H9 (cell line): ENCODE measurements at regions not wholly inside any gene's neighbourhood (a gene's known extent, or its start where the extent isn't known, plus 50 kb on each side); places are given as distances from the start of the nearest gene placed in this dataset.

Source experiments
- DNase-seq: peaks from one replicate; pipeline ENCODE4 v3.0.0-alpha.2; 2017
- H2AFZ ChIP-seq: one replicate; pipeline ENCODE4 v1.6.1; 2013; ENCODE audit warnings: mild to moderate bottlenecking, low read length, control low read depth, moderate library complexity
- H2AK5ac ChIP-seq: 2 replicates; pipeline ENCODE4 v1.6.1; 2013; ENCODE audit warnings: low read length, control low read depth, mixed read lengths; ENCODE audit not compliant: insufficient read length
- H2BK120ac ChIP-seq: one replicate; pipeline ENCODE4 v1.6.1; 2013; ENCODE audit warnings: low read depth, mild to moderate bottlenecking, low read length, control low read depth, inconsistent platforms; ENCODE audit not compliant: poor library complexity, severe bottlenecking
- H2BK12ac ChIP-seq: 2 replicates; pipeline ENCODE4 v1.6.1; 2013; ENCODE audit warnings: low read length, control low read depth, mixed read lengths, low read depth; ENCODE audit not compliant: insufficient read length
- H2BK15ac ChIP-seq: 2 replicates; pipeline ENCODE4 v1.6.1; 2013; ENCODE audit warnings: low read depth, low read length, control low read depth
- H2BK20ac ChIP-seq: one replicate; pipeline ENCODE4 v1.6.1; 2013; ENCODE audit warnings: low read depth, mild to moderate bottlenecking, low read length, control low read depth, inconsistent platforms; ENCODE audit not compliant: poor library complexity, severe bottlenecking
- H2BK5ac ChIP-seq: 2 replicates; pipeline ENCODE4 v1.6.1; 2013; ENCODE audit warnings: low read length, control low read depth, mixed read lengths; ENCODE audit not compliant: insufficient read length
- H3K14ac ChIP-seq: 2 replicates; pipeline ENCODE4 v1.6.1; 2013; ENCODE audit warnings: low read length, control low read depth; ENCODE audit not compliant: insufficient read depth
- H3K18ac ChIP-seq: 2 replicates; pipeline ENCODE4 v1.6.1; 2013; ENCODE audit warnings: low read depth, mild to moderate bottlenecking, mixed read lengths, low read length, control low read depth; ENCODE audit not compliant: insufficient read length
- H3K23ac ChIP-seq: 2 replicates; pipeline ENCODE4 v1.6.1; 2013; ENCODE audit warnings: low read length, control low read depth, mixed read lengths, low read depth; ENCODE audit not compliant: insufficient read length
- H3K23me2 ChIP-seq: 2 replicates; pipeline ENCODE4 v1.6.1; 2013; ENCODE audit warnings: low read depth, mild to moderate bottlenecking, mixed read lengths, low read length, control low read depth; ENCODE audit not compliant: insufficient read length, poor library complexity, severe bottlenecking
- H3K27ac ChIP-seq: 2 replicates; pipeline ENCODE4 v1.5.1; 2013; ENCODE audit warnings: low read length, control low read depth, mixed read lengths, low read depth; ENCODE audit not compliant: insufficient read length
- H3K27me3 ChIP-seq: 2 replicates; pipeline ENCODE4 v1.6.1; 2013; ENCODE audit warnings: low read length, control low read depth, inconsistent platforms; ENCODE audit not compliant: insufficient read depth
- H3K4ac ChIP-seq: 2 replicates; pipeline ENCODE4 v1.6.1; 2013; ENCODE audit warnings: low read depth, mild to moderate bottlenecking, control low read depth, inconsistent platforms, low read length, moderate library complexity
- H3K4me1 ChIP-seq: 2 replicates; pipeline ENCODE4 v1.6.1; 2013; ENCODE audit warnings: low read length, control low read depth, inconsistent platforms; ENCODE audit not compliant: insufficient read depth
- H3K4me2 ChIP-seq: 2 replicates; pipeline ENCODE4 v1.6.1; 2013; ENCODE audit warnings: low read length, control low read depth, mixed read lengths; ENCODE audit not compliant: insufficient read length, insufficient read depth
- H3K56ac ChIP-seq: 2 replicates; pipeline ENCODE4 v1.6.1; 2013; ENCODE audit warnings: low read depth, mild to moderate bottlenecking, mixed read lengths, low read length, control low read depth; ENCODE audit not compliant: insufficient read length
- H3K79me1 ChIP-seq: 2 replicates; pipeline ENCODE4 v1.6.1; 2013; ENCODE audit warnings: low read depth, mild to moderate bottlenecking, moderate library complexity, low read length, control low read depth, inconsistent platforms; ENCODE audit not compliant: insufficient read depth, poor library complexity, severe bottlenecking
- H3K79me2 ChIP-seq: 2 replicates; pipeline ENCODE4 v1.6.1; 2013; ENCODE audit warnings: low read length, control low read depth, inconsistent platforms; ENCODE audit not compliant: insufficient read depth
- H3K9ac ChIP-seq: 2 replicates; pipeline ENCODE4 v1.6.1; 2013; ENCODE audit warnings: low read length, control low read depth, mixed read lengths; ENCODE audit not compliant: insufficient read length; ENCODE audit errors: extremely low read depth
- H3K9me3 ChIP-seq: one replicate; pipeline ENCODE4 v1.6.1; 2013; ENCODE audit warnings: low read depth, low read length, inconsistent platforms; ENCODE audit not compliant: control insufficient read depth
- H3T11ph ChIP-seq: one replicate; pipeline ENCODE4 v1.6.1; 2013; ENCODE audit warnings: mild to moderate bottlenecking, low read length, control low read depth, inconsistent platforms
- H4K20me1 ChIP-seq: one replicate; pipeline ENCODE4 v1.6.1; 2013; ENCODE audit not compliant: control insufficient read depth, insufficient read length, insufficient read depth
- H4K5ac ChIP-seq: 2 replicates; pipeline ENCODE4 v1.6.1; 2013; ENCODE audit warnings: low read depth, mild to moderate bottlenecking, mixed read lengths, low read length, control low read depth; ENCODE audit not compliant: insufficient read length
- H4K8ac ChIP-seq: replicated peaks from 2 replicates; pipeline ENCODE4 v1.6.1; 2013; ENCODE audit warnings: low read length, control low read depth, mixed read lengths, low read depth; ENCODE audit not compliant: insufficient read length
- H4K91ac ChIP-seq: 2 replicates; pipeline ENCODE4 v1.6.1; 2013; ENCODE audit warnings: low read depth, mild to moderate bottlenecking, moderate library complexity, mixed read lengths, low read length, control low read depth; ENCODE audit not compliant: insufficient read length
- H3K27ac Mint-ChIP-seq, 3 experiments: 2 replicates in 2 of 3; 3 replicates in 1 of 3; pipeline ENCODE4 v1.8.0; 2020 to 2021; ENCODE audit warnings: mixed read lengths in 3 of 3, mild to moderate bottlenecking in 1 of 3, moderate library complexity in 1 of 3
- H3K27me3 Mint-ChIP-seq: 2 replicates; pipeline ENCODE4 v1.8.0; 2021; ENCODE audit warnings: low read depth, mild to moderate bottlenecking, moderate library complexity, mixed read lengths
- H3K36me3 Mint-ChIP-seq, 3 experiments: 2 replicates in 2 of 3; 3 replicates in 1 of 3; pipeline ENCODE4 v1.8.0; 2020 to 2021; ENCODE audit warnings: low read depth in 3 of 3, mixed read lengths in 3 of 3; ENCODE audit not compliant: insufficient read depth in 1 of 3
- H3K4me1 Mint-ChIP-seq, 2 experiments: 2 replicates each; pipeline ENCODE4 v1.8.0; 2020; ENCODE audit warnings: mixed read lengths in 2 of 2
- H3K4me3 Mint-ChIP-seq, 2 experiments: 2 replicates in 1 of 2; 3 replicates in 1 of 2; pipeline ENCODE4 v1.8.0; 2020 to 2021; ENCODE audit warnings: mild to moderate bottlenecking in 2 of 2, mixed read lengths in 2 of 2, moderate library complexity in 1 of 2
- H3K9me3 Mint-ChIP-seq, 2 experiments: 2 replicates in 1 of 2; 3 replicates in 1 of 2; pipeline ENCODE4 v1.8.0; 2020; ENCODE audit warnings: mild to moderate bottlenecking in 2 of 2, mixed read lengths in 2 of 2, moderate library complexity in 1 of 2
- WGBS: extraction: QIAGEN DNeasy Blood & Tissue Kit; methylation state at CpG from one replicate; pipeline ENCODE4 v1.1.7; 2013; ENCODE audit warnings: missing lambda C conversion rate, low lambda C conversion rate, mixed read lengths; ENCODE audit not compliant: insufficient read length; ENCODE audit errors: extremely low coverage; 5-methylcytosine and 5-hydroxymethylcytosine counted together
- TF ChIP-seq, protein P1 (sequence below): fragments of 200-600 bp; sonication (generic); conservative IDR thresholded peaks from 3 replicates; pipeline ENCODE4 v1.8.0; 2021; ENCODE audit warnings: antibody characterized with exemption, mild to moderate bottlenecking

DNA sequence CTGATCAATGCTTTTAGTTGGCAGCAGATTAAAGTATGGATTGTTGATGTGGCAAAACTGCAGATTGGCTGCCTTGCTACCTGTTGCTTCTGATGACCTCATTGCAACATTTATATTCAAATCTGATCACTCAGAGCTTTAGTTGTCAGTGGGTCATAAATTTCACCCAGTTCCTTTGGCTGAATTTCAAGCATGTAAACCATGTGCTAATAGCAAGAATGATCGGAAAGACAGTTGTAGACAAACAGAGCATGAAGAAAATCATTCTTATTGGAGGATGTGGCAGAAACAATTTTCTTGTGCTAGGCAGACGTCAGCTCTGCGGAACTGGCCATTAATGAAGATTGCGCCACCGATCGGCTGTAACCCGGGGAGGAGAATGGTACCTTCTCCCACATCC, 346.6 kb upstream of the EEF2KMT start:
- no peak overlapping the region for H2BK120ac ChIP-seq
- no peak overlapping the region for H3K4me2 ChIP-seq
- no peaks in the 10 kb centered on the region for H3K79me2 ChIP-seq
- no peak overlapping the region for H3K4ac ChIP-seq
- peaks cover 2% of the 10 kb centered on the region; the same call in 1 of the 2 replicates for H3K4me1 ChIP-seq
- H3K36me3 Mint-ChIP-seq = peaks cover 0 to 11% (median 7%) of the 10 kb centered on the region in 3 experiments; a peak in 4 of 7 replicates
- H2AFZ ChIP-seq = no peak overlapping the region
- H3K56ac ChIP-seq = no peak overlapping the region
- H4K91ac ChIP-seq = no peak overlapping the region
- WGBS = no CpG with 5 or more reads among the region's 7 CpGs
- peaks cover 48% of the 10 kb centered on the region for H3K27me3 Mint-ChIP-seq
- H3K14ac ChIP-seq = no peak overlapping the region
- H3K9me3 ChIP-seq = no peaks in the 10 kb centered on the region
- H3K23me2 ChIP-seq = no peaks in the 10 kb centered on the region
- H3K79me1 ChIP-seq = no peaks in the 10 kb centered on the region
- DNase-seq = no peak
- H3K27ac Mint-ChIP-seq = no peak overlapping the region
- H4K8ac ChIP-seq = no peak overlapping the region
- H2BK5ac ChIP-seq = no peak overlapping the region
- no peak overlapping the region for H2BK20ac ChIP-seq
- no peak overlapping the region for H2BK15ac ChIP-seq
- TF ChIP-seq, protein P1, sequence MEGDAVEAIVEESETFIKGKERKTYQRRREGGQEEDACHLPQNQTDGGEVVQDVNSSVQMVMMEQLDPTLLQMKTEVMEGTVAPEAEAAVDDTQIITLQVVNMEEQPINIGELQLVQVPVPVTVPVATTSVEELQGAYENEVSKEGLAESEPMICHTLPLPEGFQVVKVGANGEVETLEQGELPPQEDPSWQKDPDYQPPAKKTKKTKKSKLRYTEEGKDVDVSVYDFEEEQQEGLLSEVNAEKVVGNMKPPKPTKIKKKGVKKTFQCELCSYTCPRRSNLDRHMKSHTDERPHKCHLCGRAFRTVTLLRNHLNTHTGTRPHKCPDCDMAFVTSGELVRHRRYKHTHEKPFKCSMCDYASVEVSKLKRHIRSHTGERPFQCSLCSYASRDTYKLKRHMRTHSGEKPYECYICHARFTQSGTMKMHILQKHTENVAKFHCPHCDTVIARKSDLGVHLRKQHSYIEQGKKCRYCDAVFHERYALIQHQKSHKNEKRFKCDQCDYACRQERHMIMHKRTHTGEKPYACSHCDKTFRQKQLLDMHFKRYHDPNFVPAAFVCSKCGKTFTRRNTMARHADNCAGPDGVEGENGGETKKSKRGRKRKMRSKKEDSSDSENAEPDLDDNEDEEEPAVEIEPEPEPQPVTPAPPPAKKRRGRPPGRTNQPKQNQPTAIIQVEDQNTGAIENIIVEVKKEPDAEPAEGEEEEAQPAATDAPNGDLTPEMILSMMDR = no peak
- H3K9me3 Mint-ChIP-seq = peaks cover 4 to 6% of the 10 kb centered on the region in 2 experiments; a peak in 4 of 5 replicates
- no peak overlapping the region for H3K4me3 Mint-ChIP-seq
- no peak overlapping the region for H3K27ac ChIP-seq
- no peaks in the 10 kb centered on the region for H4K20me1 ChIP-seq
- H3K9ac ChIP-seq = no peak overlapping the region
- H4K5ac ChIP-seq = no peak overlapping the region
- no peak overlapping the region for H2BK12ac ChIP-seq
- peaks cover 32 to 39% of the 10 kb centered on the region in 2 experiments for H3K4me1 Mint-ChIP-seq
- H3T11ph ChIP-seq = no peak overlapping the region
- no peak overlapping the region for H3K23ac ChIP-seq
- no peak overlapping the region for H2AK5ac ChIP-seq
- no peaks in the 10 kb centered on the region for H3K27me3 ChIP-seq
- H3K18ac ChIP-seq = no peak overlapping the region
